IPS-NIHi7 (cell line): ENCODE measurements at regions not wholly inside any gene's neighbourhood (a gene's known extent, or its start where the extent isn't known, plus 50 kb on each side); places are given as distances from the start of the nearest gene placed in this dataset.

Experiments
- DNase-seq: peaks from one replicate; pipeline ENCODE4 v3.0.0; 2012; ENCODE audit warnings: mixed read lengths; ENCODE audit errors: extremely low spot score

DNA sequence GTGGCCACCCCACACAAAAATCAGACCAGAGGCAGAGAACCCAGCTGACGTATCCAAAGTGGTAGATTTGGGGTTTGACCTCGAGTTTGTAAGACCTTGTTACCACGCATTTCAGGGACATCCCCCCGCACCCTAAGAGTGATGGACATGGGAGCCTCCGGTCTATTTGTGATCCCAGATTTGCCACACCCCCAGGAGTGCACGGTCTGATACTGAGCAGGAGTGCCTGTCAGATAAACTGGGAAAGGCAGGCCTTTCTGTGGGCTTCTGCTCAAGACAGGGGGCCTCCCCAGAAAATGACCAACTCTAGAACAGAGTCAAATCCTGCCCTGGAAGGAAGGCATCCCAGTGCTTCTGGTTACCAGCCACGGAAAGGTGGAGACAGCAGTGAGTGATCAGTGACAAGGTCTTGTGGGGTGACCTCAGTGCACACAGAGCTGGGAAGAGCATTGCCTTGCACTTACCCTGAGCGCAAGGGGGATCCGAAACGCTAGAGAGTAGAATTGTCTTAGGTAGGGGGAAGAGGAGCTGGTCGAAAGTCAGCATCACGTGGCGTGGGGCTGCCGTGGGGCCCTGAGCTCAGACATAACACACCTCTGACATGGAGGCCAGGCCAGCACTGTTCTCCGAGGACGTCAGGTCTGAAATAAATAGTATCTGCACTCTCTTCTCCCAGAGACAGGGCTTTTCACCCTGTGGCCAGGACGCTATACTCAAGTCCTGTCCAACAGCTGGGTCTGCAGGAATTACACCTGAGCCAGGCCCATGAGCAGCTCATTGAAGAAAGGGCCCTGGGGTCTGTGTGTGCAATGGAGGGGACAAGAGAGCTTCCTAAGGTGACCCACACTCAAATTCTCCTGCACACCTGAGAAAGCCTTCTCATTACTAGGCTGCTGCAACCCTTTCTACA lies 242.4 kb upstream of the SALL3 start:
- DNase-seq: no peak

DNA sequence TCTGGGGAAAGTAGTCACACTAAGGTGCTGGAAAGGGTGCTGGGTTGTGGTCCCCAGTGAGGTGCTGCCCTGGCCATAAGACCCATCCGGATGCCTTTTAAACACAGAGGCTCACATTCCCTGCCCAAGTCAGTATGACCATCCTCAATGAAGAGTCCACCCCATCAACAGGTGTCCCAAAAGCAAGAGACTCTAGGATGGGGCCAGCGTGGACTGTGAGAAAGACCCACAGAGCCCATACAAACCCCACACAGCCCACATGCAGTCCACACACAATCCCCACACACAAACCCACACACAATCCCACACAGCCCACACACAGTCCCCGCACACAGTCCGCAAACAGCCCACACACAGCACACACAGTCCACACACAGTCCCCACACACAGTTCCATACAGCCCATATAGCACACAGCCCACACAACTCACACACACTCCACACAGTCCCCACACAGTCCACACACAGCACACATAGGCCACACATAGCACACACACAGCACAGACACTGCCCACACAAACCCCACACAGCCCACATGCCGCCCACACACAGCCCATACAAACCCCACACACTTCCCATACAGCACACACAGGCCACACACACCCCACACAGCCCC lies 241.4 kb upstream of the SALL3 start:
- DNase-seq: no peak

DNA sequence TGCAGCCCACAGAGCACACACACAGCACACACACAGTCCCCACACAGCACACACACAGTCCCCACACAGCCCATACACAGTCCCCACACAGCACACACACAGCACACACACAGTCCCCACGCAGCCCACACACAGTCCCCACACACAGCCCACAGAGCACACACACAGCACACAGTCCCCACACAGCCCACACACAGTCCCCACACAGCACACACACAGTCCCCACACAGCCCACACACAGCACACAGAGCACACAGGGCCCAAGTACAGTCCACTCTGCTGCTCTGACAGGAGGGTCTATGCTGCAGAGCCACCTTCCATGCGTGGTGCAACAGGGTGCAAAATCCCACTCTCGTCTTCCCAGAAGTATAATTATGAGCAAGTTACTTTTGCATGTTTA lies 240.5 kb upstream of the SALL3 start:
- no peak for DNase-seq

DNA sequence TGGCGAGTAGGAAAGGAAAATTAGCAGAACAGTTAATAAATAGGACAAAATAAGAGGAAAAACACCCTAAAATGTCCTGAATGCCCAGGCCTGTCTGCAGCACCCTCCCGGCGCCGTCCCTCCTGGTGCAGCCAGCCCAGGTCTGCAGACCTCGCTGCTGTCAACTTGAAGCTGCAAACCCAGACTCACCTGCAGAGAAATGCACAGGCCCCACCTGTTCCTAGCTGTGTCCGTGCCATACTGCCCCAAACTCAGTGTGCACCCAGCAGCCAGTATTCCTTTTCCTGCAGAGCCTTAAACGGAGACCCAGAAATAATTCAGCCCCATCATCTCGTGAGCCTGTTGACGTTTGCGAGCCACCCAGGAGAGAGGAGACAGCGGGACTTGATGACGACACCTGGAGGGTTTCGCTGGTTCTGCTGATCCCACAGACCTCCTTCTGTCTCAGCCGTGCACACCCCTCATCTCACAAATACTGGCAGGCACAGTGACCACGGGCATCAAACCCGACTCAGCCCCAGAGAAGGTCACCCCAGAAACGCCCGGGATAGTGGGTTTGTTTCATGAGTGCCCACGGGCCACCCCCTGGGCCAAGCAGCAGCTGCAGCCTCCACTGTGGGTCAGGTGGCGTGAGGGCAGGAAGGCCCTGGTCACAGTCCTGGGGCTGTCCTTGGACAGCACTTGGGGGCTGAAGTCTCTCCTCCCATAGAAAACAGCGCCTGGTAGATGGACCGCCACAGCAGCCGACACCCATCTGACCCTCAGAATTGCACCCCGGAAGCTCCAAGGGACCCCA lies 239.5 kb upstream of the SALL3 start:
- DNase-seq: no peak

DNA sequence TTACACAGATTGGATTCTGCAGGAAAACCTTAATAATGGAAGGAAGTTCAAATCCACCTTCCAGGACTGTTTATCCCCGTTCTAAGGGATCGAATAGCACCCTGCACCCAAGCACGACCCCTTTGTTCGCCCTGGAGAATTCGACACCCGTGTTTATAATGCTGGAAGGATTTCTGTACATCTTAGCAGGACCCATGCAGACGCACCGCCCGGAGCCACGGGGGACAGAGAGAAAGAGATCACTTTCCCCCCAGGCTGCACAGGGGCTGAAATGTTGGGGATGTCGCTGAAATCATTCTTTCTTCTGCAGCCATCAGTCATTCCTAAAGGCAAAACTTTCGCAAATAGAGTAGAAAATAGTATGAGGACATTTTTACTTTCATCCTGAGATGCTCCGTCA lies 238.7 kb upstream of the SALL3 start:
- no peak for DNase-seq

DNA sequence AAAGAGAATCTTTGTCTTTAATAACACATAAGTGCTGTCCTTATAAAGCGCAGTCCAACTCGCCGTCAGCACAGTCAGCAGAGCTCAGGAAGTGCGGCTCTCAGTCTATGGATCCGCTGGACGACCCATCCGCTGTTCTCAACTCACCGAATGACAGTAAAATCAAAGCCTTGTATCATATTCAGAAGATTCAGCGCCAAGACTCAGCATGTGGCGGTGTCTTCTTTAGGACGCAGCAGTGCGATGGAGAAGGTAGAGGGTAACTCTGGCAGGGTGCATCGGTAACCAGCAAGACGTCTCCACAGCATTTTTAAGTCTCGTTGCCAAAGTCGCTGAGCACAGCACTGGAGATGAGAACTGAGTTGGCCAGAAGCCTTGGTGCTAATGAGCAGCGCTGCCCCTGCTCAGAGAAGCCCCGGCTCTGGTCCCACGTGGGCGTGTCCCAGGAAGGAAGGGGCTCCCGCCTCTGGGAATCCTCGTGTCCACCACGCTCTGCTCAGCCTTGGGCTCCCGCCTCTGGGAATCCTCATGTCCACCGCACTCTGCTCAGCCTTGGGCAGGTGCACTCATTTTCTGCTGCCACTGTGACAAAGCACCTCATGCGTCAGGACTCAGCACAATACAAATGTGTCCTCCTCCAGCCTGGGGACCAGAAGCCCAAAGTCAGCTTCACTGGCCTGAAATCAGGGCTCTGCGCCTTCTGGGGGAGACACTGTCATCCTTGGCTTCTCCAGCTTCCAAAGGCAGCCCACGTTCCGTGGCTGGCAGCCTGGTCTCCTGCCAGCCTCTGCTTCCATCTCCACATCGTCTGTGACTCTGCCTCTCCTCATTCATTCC lies 238.0 kb upstream of the SALL3 start:
- DNase-seq: no peak

DNA sequence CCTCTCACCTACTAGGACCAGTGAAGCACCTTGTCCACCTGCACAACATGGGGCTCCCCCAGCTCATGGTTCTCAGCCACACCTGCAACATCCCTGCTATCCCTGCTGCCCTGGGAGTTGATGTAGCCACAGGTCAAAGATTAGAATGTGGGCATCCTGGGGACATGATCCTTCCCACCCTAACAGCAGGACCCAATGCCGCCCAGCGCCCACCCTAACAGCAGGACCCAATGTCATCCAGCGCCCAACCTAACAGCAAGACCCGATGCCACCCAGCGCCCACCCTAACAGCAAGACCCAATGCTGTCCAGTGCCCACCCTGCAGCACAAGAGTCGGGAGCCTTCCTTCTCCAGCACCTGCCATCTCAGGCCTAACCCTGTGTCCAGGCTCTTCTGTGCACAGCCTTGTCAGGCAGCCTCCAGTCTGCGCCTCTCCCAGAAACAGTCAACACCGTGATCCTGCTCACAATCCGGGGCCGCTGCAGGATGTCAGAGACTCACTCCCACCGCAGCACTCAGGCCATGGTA lies 237.3 kb upstream of the SALL3 start:
- DNase-seq: no peak

DNA sequence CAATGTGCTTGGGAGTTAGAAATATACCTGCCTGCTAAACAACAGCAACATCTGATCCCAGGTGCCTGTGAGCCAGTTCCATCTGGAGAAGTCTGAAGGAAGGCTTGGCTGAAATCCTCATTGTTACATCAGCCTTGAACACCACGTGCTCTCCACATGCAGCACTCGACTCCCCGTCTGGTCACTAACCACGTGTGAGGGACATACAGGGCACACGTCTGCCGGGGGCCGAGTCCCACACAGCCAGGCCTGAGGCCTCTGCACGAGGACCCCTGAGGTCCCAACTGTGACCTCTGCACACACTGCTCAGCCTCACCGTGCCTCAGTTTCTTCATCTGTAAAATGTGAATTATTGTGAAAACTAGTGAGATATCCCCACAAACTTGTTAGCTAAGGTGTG lies 236.5 kb upstream of the SALL3 start:
- no peak for DNase-seq

DNA sequence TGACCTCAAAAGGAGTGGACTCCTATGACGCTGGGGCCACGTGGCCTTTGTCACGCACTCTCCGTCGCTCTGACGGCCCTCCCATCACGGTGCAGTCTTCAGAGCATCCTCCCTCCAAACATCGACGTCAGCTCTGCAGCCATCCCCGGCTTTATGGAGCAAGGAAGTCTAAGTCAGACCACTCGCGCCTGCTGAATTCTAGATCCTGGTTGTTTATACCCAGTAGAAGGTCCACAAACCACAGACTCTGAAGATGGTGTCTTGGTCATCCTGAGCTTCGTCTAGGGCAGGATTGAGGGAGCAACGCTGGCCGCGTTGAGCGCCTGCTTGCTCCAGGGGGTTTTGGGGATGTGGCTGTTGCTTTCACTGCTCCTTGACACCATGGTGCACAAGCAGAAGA lies 228.0 kb upstream of the SALL3 start:
- DNase-seq: no peak

DNA sequence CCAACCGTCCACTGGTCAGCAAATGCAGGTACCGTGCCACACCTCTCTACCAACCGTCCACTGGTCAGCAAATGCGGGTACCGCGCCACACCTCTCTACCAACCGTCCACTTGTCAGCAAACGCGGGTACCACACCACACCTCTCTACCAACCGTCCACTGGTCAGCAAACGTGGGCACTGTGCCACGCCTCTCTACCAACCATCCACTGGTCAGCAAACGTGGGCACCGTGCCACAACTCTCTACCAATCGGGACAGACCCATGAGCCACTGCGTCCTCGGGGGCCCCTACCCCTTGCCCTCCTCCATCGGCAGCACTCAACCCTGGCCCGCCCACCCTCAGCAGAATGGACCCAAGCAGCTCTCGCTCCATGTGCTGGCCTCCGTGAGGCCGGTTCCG lies 226.4 kb upstream of the SALL3 start:
- no peak for DNase-seq

DNA sequence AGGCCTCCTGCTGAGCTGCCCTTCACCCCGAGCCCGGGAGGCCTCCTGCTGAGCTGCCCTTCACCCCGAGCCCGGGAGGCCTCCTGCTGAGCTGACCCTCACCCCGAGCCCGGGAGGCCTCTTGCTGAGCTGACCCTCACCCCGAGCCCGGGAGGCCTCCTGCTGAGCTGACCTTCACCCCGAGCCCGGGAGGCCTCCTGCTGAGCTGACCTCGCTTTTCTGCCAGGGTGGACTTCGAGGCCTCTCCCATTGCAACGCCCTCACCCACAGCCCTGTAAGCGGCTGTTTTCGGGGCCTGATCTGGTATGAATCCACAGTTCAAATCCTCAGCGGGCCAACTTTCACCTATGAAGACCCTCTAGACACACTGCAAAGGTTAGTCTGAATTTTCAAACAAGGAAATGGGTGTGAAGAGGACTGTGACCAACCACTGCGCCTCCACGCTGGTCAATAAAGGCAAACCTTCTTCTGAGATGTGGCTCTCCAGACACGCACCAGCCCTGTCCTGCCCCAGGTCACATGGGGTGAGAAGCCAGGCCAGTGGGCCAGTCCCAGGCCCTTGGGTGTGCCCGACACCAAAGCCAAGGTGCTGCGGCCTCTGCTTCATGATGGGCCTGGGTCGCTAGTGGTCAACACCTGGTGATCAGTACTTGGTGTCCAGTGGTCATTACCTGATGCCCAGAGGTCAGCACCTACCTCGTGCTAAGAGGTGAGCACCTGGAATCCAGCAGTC lies 225.1 kb upstream of the SALL3 start:
- DNase-seq: no peak

DNA sequence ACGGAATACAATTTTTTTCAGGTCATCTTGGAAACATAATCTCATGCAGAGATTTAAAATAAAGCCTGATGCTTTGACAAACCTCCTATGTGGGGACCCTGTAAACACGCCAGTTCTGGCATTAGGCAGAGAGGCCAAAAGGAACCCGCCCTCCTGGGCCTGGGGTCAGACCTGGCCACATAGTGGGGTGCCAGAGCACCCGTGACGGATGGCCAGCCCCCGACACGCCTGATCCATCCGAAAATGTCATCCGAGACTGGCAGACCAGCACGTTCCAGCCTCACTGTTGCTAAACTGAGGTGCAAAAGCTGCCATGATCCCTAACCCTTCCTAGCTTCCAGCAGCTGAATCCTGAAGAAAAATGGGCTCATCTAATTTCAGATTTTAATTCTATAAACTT lies 222.6 kb upstream of the SALL3 start:
- DNase-seq: no peak

DNA sequence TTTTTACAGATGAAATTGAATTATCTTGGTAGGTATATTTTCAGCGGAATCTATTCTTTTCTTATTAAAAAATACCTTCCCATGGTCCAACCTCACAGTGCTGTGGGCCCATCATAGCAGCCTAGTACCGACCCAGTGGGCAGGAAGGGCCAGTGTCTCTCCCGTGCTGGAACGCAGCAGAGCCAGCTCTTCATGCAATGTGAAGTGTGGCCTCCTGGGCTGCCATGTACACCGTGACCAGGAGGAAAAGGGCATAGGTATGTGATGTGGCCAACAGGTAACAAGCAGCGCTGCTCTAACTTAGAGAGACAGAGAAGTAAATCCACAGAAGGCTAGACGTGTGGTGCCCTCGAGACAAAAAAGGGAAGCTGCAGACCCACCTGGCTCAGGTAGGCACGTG lies 221.1 kb upstream of the SALL3 start:
- DNase-seq: no peak

DNA sequence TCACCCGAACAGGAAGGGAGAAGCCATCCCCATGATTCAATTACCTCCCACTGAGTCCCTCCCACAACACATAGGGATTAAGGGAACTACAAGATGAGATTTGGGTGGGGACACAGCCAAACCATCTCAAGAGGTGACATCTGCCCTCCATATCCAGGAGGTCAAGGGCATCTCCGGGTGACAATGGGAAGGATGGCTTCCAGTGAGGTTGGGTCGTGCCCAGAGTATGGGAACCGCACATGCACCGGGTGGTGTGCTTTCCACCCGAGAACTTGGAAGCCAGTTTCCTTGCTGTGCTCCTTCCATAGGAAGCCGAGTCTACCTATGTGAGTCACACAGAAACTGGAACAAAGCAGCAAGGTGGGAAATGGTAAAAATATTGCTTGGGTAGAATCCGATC lies 216.9 kb upstream of the SALL3 start:
- DNase-seq: no peak

DNA sequence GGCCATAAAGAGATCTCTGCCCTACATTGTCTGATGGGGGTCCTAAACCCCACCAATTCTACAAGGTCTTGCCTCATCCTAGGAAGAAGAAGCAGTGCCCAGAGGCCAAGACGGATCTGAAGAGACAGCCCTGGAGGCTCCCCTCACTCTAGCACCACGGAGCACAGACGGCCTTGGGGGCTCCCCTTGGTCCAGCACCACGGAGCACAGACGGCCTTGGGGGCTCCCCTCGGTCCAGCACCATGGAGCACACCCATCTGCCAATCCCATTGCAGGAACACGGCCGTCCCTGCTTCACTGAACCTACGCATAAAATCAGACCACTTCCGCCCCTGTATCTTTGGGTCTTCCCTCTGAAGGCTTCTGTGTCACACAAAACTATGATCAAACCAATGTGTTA lies 215.1 kb upstream of the SALL3 start:
- DNase-seq: no peak

DNA sequence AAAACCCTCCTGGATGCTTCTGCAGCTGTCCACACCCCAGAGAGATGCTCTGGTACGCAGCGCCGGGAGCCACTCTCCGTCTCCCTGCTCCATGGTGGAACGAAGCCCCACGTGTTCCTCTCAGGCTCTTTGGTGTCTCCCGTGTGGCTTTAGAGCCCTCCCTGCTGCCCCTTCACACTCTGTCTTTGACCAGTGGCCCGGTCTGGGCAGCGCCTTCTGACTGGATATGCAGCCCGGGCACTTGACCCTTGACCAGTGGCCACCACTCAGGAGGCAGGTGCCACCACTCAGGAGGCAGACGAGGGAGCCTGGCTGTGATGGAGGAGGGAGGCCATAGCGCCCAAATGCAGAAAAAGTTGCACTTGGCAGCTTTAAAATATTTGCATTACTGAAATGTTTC lies 214.5 kb upstream of the SALL3 start:
- DNase-seq: no peak

DNA sequence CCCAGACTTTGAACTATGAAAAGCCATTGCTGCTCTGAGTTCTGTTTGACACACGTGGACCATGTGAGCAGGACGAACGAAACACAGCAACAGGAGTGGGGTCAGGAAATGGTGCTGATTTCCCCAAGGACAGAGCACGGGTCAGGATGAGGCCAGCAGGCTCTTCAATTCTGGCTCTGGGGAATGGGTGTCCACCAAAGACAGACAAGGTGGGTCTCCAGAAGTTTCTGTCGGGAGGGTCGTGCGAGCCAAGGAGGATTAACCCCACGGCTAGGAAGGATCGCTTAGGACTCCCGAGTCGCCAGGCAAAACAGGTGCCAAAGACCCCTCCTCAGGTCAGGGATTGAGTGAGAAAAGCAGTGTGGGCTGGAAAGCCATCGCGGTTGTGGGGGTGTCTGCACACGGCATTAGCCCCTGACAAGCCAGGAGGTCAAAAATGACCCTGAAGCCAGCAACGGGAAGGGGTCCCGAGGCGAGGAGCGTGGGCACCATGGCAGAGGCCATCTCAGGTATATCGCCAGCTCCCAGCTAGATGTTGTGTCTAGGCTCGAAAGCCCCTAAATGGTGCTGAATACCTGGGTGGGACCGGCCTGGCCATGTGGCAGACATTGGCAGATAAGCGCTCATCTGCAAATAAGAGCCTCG lies 213.9 kb upstream of the SALL3 start:
- no peak for DNase-seq

DNA sequence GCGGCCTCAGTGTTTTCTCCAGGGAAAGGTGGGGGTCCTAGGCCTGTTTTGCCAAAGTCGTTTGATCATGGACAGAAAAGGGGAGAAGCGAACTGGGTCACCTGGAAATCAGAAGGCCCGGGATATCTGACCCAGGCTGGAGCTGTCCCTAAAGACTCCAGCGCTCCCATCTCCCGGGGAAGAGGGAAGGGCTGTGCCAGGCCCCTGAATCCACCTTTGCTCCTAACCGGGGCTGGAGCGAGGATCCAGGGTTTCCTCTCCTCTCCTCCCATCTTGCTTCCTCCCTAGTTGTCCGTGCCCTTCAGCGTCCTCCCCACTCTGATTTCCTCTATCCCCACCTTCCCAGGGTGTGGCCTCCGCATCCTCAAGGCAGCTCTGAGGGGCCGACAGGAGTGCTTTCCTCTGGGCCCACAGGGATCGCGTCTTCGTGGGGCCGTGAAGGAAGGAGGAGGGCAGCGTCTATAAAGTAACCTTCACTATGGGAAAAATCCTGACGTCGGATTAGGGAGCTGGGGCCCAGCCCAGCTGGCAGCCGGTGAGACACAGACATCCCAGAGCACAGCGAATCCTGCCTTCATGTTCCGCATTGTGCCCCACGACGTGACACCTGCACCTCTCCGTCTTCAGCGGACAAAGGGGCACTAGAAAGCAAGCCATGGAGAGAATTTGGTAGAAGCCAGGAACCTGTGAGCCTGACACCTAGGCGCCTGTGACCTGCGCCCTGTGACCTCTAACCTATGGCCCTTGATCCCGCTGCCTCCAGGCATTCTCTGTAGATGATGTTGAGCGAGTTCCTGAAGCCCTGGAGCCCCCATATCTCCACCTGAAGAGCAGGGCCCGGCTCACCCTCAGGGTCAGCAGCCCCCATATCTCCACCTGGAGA lies 212.7 kb upstream of the SALL3 start:
- no peak for DNase-seq

DNA sequence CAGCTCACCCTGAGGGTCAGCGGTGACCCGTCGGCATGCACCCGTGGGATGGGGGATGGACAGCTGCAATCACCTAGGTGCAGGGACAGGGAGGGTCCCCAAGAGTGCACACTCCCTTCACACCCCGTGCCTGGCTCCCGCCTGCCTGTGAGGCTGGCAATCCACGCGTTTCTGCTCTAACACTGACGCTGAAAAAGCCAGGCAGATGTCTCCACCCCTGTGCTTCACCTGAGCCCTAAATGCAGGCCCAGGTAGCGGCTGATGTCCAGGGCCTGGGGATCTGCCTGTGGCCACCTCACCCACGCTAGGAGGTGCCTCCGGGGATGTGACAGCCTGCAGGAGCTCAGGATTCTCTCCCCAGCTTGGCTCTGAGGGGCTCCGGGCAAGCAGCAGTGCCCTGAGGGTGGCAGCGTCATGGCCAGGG lies 212.0 kb upstream of the SALL3 start:
- no peak for DNase-seq
